ENCODE measurements at regions not wholly inside any gene's neighbourhood (a gene's known extent, or its start where the extent isn't known, plus 50 kb on each side); places are given as distances from the start of the nearest gene placed in this dataset.
A peak's percentile ranks its signal among the peaks of the same experiment; 100 is the strongest.
"Not testable (repeated sequence)": the region's sequence is repeated elsewhere in the genome, so short reads cannot be mapped to it uniquely, and the experiment has no call there.

DNA sequence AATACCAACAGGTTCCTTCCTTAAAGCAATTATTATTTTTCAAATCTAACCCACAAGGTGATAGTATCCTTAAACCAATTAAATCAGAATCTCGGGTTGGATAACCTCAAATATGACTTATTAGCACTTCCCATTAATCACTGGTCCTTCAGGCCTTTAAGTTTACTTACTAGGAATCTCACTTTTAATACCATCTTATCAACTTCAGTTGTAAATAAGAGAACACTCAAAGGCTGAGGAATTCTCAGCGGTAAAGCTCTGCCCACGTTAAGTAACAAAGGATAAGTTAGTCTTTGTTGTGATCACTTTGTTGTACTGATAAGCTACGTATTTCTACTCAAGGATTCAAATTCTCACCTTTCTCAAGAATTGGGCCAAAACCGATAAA lies 82.0 kb downstream of the OR2B2 start:
- H3K4me3 ChIP-seq (ENCODE audit: low read depth, low read length), result no peak overlapping the region
- TF ChIP-seq, protein P1, sequence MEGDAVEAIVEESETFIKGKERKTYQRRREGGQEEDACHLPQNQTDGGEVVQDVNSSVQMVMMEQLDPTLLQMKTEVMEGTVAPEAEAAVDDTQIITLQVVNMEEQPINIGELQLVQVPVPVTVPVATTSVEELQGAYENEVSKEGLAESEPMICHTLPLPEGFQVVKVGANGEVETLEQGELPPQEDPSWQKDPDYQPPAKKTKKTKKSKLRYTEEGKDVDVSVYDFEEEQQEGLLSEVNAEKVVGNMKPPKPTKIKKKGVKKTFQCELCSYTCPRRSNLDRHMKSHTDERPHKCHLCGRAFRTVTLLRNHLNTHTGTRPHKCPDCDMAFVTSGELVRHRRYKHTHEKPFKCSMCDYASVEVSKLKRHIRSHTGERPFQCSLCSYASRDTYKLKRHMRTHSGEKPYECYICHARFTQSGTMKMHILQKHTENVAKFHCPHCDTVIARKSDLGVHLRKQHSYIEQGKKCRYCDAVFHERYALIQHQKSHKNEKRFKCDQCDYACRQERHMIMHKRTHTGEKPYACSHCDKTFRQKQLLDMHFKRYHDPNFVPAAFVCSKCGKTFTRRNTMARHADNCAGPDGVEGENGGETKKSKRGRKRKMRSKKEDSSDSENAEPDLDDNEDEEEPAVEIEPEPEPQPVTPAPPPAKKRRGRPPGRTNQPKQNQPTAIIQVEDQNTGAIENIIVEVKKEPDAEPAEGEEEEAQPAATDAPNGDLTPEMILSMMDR (IDR thresholded peaks at IDR 0.05; ENCODE audit: control insufficient read depth, extremely low read depth, insufficient read depth), result no peak
- DNase-seq (ENCODE audit: low read depth), result no peak

DNA sequence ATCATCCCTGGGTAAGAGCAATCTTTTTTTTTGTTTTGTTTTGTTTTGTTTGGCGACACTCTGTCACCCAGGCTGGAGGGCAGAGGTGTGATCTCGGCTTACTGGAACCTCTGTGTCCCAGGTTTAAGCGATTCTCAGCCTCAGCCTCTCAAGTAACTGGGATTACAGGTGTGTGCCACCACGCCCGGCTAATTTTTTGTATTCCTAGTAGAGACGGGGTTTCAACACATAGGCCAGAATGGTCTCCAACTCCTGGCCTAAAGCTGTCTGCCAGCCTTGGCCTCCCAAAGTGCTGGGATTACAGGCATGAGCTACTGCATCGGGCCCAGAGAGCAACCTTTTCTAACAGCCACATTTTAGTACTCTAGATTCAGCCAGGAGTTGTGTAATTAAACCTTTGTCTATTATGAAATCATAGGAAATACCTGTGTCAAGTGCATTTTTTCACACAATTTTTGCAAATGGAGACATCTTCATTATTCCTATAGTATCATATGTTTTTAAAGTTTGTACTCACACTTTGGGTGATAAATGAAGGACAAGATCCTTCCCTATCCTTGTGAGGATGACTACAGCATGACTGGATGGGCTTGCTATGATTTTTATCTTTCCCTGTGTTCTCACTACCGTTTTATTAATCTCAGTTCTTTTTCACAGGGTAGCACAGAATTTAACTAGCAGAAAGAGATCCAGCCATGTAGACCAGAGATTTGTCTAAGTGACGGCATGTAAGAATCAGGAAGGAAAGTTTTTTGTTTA lies 82.6 kb downstream of the OR2B2 start:
- H3K4me3 ChIP-seq (ENCODE audit: low read depth, low read length), result no peak overlapping the region
- DNase-seq (ENCODE audit: low read depth), result no peak

DNA sequence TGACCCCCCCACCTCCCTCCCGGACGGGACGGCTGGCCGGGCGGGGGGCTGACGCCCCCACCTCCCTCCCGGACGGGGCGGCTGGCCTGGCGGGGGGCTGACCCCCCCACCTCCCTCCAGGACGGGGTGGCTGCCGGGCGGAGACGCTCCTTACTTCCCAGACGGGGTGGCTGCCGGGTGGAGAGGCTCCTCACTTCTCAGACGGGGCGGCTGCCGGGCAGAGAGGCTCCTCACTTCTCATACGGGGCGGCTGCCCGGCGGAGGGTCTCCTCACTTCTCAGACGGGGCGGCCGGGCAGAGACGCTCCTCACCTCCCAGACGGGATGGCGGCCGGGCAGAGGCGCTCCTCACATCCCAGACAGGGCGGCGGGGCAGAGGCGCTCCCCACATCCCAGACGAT lies 84.7 kb downstream of the OR2B2 start:
- not testable (repeated sequence) for DNase-seq (ENCODE audit: low read depth); H3K4me3 ChIP-seq (ENCODE audit: low read depth, low read length)

More for the DNA sequence above, 82.6 kb downstream of the OR2B2 start:
- TF ChIP-seq, protein P1 (IDR thresholded peaks at IDR 0.05; ENCODE audit: control insufficient read depth, extremely low read depth, insufficient read depth), result no peak

DNA sequence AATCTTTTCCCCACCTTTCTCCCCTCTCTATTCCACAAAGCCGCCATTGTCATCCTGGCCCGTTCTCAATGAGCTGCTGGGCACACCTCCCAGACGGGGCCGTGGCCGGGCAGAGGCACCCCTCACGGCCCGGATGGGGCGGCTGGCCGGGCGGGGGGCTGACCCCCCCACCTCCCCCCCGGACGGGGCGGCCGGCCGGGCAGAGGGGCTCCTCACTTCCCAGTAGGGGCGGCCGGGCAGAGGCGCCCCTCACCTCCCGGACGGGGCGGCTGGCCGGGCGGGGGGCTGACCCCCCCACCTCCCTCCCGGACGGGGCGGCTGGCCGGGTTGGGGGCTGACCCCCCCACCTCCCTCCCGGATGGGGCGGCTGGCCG lies 85.6 kb downstream of the OR2B2 start:
- DNase-seq (ENCODE audit: low read depth), result not testable (repeated sequence)

DNA sequence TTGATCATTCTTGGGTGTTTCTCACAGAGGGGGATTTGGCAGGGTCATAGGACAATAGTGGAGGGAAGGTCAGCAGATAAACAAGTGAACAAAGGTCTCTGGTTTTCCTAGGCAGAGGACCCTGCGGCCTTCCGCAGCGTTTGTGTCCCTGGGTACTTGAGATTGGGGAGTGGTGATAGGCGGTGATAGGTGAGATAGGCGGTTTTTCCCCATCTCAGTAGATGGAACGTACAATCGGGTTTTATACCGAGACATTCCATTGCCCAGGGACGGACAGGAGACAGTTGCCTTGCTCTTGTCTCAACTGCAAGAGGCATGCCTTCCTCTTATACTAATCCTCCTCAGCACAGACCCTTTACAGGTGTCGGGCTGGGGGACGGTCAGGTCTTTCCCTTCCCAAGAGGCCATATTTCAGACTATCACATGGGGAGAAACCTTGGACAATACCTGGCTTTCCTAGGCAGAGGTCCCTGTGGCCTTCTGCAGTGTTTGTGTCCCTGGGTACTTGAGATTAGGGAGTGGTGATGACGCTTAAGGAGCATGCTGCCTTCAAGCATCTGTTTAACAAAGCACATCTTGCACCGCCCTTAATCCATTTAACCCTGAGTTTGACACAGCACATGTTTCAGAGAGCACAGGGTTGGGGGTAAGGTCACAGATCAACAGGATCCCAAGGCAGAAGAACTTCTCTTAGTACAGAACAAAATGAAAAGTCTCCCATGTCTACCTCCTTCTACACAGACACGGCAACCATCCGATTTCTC lies 86.2 kb downstream of the OR2B2 start:
- not testable (repeated sequence) for H3K4me3 ChIP-seq (ENCODE audit: low read depth, low read length); DNase-seq (ENCODE audit: low read depth)

More for the DNA sequence above, 85.6 kb downstream of the OR2B2 start:
- H3K4me3 ChIP-seq (ENCODE audit: low read depth, low read length), result not testable (repeated sequence)

DNA sequence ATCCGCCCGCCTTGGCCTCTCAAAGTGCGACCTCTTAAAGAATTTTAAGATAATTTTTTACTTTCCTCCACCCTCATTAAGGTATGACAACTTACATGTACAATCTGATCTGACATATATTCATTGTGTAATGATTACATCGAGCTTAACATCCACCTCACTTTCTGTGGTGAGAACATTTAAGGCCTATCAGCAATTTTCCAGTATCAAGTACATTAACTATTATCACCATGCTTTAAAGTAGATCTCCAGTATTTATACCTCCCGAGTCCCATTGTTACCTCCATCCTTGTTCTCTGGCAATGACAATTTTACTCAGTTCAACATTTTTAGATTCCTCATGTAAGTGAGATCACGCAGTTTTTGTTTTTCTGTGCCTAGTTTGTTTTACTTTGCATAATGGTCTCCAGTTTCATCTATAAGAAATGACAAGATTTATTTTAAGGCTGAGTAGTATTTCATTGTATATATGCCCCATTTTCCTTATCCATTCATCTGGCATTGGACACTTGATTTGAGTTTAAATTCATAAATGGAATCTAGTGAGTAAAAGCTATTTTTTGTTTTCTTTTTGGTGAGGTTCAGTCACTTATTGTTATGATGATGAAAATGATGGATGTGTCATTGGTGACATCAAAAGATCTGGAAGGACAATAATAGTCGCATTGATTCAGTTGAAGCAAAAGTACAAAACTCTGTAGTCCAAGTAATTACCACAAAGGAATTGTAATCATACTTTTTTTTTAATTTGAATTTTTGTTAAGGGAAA lies 87.0 kb downstream of the OR2B2 start:
- TF ChIP-seq, protein P1 (IDR thresholded peaks at IDR 0.05; ENCODE audit: control insufficient read depth, extremely low read depth, insufficient read depth), result no peak
- DNase-seq (ENCODE audit: low read depth), result no peak
- peak overlapping the region; percentile 60 for H3K4me3 ChIP-seq (ENCODE audit: low read depth, low read length)

DNA sequence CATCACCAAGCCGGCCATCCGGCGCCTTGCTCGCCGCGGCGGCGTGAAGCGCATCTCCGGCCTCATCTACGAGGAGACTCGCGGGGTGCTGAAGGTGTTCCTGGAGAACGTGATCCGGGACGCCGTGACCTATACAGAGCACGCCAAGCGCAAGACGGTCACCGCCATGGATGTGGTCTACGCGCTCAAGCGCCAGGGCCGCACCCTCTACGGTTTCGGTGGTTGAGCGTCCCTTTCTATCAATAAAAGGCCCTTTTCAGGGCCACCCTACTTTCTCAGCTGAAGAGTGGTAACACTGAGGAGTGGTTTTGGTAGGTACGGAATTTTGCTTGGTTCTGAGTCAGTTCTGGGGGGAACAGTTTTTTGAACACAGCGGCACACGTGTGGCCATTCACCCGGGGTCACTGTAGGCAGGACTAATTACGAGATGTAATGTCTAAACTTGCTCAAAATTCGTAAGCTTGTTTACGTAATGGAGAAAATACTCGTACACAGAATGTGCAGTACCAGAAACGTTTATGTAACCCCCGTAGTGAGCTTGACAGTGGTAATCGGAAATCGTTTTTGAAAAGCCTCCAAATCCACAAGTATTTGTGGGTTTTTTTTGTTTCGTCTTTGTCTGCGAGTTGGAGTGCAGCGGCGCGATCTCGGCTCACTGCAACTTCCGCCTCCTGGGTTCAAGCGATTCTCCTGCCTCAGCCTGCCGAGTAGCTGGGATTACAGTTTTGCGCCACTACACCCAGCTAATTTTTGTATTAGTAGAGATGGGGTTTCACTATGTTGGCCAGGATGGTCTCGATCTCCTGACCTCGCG lies 87.8 kb downstream of the OR2B2 start:
- H3K4me3 ChIP-seq (ENCODE audit: low read depth, low read length), result peak overlapping the region; percentile 60
- DNase-seq (ENCODE audit: low read depth), result not testable (repeated sequence)

DNA sequence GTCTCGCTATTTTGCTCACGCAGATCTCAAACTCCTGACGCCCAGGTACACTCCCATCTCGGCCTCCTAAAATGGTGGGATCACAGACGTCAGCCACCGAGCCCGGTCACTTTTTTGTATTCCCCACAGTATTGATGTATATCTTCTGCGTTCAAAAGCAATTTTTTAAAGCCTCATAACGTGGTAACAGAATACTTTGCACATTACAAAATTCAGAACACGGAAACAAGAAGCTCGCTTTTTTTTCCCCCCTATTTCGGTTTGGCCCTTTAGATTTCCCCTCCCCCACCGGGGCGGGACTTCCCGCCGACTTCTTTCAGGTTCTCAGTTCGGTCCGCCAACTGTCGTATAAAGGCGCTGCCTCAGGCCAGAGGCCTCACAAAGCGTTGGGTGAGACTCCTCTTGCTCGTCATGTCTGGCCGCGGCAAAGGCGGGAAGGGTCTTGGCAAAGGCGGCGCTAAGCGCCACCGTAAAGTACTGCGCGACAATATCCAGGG lies 88.4 kb downstream of the OR2B2 start:
- DNase-seq (ENCODE audit: low read depth), result not testable (repeated sequence)
- peak overlapping the region; percentile 60 for H3K4me3 ChIP-seq (ENCODE audit: low read depth, low read length)

DNA sequence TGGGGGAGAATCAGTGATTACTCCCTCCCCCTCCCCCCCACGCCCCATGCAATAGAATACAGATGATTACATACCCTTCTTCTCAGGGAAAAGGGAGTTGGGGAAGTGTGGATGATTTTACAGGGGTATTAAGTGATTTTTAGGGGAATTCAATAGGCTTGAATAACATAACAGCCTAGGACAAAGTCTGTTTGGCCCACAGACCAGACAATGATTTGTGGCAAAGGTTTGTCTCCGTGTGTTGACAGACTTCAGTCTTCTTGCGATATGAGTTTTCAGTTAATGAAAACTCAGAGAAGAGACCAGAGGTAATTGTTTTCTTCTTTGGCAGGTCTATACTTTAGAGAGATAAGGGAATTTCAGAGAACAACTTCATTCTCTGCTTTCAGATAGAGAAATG lies 95.3 kb downstream of the OR2B2 start:
- TF ChIP-seq, protein P1 (IDR thresholded peaks at IDR 0.05; ENCODE audit: control insufficient read depth, extremely low read depth, insufficient read depth), result no peak
- H3K4me3 ChIP-seq (ENCODE audit: low read depth, low read length), result no peak overlapping the region
- DNase-seq (ENCODE audit: low read depth), result no peak
